ENCODE measurements at regions not wholly inside any gene's neighbourhood (a gene's known extent, or its start where the extent isn't known, plus 50 kb on each side); places are given as distances from the start of the nearest gene placed in this dataset.

- DNase-seq: no peak
These were observed 104.2 kb upstream of the TGFBR2 start for GRCh38 chr3:30502051-30502741.

DNA sequence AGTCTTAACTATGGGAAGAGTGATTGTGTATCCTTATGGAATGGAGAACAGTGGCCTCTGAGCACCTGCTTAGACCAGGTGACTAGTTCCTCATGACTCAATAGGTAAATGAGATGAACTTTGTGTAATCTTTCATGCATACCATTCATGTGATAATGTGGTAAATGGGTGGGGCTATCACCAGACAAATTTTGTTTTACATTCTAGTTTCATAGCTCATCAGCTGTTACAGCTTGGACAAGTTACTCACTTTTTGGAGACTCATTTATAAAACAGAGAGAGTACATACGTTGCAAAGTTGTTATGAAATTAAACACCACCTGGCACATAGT is 103.7 kb upstream of the TGFBR2 start:
- no peak for DNase-seq

DNA sequence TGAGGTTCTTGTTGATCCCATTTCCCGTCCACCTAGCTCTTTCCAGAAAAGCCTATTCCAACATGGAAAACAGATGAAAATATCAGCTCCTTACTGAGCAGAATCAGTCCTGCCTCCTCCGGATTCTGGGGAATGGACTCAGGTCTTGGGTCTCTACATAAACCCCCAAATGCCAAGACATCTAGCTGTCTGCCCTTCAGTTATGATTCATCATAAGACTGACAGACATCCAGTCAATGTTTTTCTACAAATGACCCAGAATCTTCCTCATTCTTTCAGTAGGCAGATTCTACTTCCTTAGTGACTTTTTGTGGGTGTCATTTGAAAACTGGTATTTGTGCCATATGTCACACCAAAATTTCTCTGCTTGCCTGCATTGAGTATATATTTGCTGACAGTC is 103.0 kb upstream of the TGFBR2 start:
- no peak for DNase-seq

DNA sequence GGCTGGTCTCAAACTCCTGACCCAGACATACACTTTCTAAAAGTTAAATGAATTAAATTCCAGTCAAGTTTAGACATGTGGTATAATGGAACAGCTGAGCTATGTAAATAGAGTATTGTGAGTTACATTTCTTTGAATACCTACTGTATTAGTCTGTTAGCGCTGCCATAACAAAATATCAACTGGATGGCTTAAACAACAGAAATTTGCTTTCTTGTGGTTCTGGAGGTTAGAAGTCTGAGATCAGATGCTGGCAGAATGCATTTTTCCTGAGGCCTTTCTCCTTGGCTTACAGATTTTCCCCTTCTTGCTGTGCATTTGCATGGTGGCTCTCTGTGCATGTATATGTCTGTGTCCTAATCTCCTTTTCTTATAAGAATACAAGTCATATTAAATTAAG is 101.5 kb upstream of the TGFBR2 start:
- no peak for DNase-seq

DNA sequence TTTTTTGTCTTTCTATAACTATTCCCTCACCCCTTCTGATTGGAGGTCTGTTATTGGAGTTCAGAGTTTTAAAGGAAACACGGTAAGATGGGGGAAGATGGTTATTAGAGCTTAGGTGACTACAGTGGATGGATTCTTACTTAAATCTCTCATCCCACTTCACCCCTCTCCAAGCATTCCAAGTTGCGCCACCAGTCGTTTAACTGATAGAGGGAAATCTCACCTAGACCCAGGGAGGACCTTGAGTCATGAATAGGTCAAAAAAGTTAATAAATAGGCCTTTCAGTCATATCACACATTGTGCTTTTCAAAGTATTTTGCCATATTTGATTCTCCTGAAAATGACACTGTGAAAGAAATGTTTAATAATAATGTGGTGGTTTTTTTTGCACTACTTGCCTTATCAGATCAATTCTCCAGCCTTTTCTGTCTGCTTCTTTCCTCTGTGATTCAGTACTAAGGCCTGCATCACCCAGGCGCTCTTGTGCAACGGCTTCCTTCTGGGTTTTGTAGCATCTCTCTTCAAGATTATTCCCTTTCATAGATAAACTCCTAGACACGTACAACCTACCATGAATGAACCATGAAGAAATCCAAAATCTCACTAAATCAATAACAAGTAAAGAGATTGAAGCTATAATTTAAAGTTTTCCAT is 100.4 kb upstream of the TGFBR2 start:
- no peak for DNase-seq

DNA sequence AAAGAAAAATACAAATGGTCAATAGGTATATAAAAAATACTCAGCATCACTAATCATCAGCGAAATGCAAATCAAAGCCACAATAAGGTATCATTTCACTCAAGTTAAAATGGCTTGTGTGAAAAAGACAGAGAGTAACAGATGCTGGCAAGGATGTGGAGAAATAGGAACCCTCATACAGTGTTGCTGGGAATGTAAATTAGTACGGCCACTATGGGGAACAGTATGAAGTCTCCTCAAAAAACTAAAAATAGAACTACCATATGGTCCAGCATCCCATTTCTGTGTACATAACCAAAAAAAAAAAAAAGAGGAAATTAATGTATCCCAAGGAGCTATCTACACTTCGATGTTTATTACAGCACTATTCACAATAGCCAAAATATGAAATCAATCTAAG is 98.1 kb upstream of the TGFBR2 start:
- DNase-seq: no peak

DNA sequence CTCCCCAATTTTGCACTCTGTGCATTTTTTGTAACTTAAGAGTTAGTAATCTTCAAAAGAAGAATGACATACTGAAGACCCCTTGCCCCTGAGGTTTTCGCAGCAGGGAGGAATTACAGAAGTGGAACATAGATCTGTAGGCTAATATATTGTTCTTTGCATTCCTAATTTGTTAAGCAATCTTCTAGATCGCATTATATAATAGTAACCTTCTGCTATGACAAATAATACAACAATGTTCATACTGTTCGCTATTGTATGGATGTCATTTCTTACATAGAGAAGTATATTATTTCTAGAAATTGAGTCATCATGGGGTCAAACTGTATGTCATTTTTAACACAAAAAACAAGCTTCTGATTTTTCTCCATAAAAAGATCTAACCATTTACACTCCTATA is 95.8 kb upstream of the TGFBR2 start:
- DNase-seq: no peak

- DNase-seq: no peak
These were observed 94.7 kb upstream of the TGFBR2 start for GRCh38 chr3:30511524-30512251.

- no peak for DNase-seq
These were observed 93.8 kb upstream of the TGFBR2 start for GRCh38 chr3:30512576-30512975.

DNA sequence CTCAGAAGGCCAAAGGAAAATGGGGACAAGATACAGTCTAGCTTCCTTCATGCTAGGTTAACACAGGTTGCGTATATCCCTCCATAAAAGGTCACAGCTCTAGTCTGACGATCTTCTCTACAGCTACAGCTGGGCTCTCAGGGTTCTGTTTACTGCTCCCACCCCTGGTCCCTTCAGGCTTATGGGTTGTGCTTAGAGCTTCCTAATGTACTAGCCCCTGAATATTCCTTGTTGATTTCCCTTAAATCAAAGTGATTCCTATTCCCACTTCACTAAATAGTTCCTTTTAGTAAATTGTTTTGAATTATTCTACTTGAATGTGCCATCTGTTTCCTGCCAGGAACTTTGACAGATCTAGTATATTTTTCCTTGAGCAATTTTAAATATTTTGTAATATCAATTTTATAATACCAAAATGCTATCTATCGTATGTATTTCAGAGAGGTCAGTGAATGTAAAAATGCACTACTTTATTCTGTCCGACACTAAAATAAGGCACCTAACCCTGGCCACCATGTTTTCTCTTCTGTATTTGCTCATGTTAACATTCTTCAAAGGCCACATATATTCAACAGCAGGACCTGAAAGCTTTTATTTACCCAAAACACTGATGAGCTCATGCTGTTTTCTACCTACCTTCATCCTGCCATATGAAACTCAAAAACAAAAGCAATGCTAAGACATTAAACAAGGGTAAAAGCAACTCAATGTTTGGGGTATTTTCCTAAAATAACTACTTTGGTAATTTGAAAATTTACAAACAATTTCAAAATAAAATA is 92.8 kb upstream of the TGFBR2 start:
- no peak for DNase-seq

GRCh38 chr3:30516238-30516637 is 90.2 kb upstream of the TGFBR2 start:
- no peak for DNase-seq

GRCh38 chr3:30518181-30518864 is 88.1 kb upstream of the TGFBR2 start:
- no peak for DNase-seq

DNA sequence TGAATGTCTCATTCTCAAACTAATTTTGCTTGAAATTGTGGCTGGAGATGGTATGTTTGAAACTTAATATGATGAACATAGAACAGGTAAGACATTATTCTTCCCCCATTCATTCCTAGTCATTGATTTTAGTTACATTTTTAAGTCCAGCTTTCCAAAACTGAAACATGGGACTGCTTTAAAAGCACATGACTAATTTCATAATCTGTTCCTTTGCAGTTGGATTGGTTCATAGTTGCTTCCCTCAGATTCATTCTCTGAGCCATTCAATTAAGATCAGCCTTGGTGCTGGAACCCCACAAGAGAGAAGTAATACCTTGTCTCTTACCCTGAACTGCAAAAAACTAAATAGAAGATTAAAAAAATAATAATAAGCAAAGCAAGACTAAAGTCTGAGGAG is 87.5 kb upstream of the TGFBR2 start:
- DNase-seq: no peak

GRCh38 chr3:30520699-30521098 is 85.7 kb upstream of the TGFBR2 start:
- no peak for DNase-seq

- DNase-seq: no peak
These were observed 85.2 kb upstream of the TGFBR2 start for GRCh38 chr3:30521156-30521715.

DNA sequence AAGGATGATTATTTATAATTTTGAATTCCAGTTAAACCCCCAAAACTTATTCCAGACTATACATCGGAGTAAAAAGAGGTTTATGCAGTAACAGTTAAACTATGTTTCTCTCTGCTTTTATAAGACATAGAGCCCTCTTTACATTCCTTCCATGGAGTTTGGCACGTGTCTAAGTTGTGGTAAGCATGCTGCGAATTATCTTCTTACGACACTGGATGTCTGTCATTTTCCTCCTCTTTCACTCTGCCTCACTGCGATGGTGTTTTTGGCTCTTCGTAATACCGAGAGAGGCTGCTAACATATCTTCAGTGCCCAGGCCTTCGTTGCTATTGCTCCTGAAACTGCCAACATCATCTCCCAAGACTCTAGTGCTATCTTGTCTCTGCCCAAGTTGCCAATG is 83.9 kb upstream of the TGFBR2 start:
- DNase-seq: no peak

DNA sequence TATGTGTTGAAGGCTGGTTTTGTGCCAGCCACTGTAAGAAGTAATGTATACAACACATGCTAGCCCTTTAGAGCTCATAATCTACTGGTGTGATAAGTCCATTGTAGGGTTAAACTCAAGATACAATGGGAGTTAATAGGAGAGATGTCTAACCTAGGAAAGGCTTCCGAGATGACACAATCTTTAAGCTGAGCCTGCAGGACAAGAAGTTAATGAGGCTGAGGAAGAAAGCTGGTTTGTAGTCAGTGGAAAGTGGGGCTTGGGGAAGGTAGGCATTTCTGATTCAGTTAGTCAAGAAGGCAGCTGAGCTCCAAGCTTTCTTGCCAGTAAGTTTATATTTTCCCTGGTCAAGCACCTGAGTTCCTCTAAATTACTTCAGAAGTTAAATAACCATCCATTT is 83.0 kb upstream of the TGFBR2 start:
- DNase-seq: no peak

GRCh38 chr3:30524357-30525040 is 81.9 kb upstream of the TGFBR2 start:
- no peak for DNase-seq

GRCh38 chr3:30526031-30526430 is 80.4 kb upstream of the TGFBR2 start:
- DNase-seq: no peak

- DNase-seq: no peak
These were observed 79.2 kb upstream of the TGFBR2 start for GRCh38 chr3:30527186-30527585.

DNA sequence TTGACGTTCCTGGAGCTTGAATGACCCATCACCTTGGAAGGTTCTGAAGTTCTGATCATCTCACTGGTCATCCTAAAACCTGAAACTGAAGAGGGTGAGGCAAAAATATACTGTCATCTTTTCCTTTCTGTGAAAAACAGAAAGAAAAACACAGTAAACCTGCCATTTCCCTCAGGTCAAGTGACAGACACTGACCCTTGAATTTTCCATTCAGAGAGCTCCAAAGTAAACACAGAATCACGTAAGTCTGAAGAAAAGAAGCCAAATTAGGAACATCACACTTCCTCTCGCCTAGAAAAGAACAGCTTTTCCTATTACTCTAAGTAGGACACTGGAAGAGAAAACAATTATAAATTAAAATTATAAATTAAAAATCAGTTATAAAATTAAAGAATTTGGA is 78.7 kb upstream of the TGFBR2 start:
- no peak for DNase-seq

DNA sequence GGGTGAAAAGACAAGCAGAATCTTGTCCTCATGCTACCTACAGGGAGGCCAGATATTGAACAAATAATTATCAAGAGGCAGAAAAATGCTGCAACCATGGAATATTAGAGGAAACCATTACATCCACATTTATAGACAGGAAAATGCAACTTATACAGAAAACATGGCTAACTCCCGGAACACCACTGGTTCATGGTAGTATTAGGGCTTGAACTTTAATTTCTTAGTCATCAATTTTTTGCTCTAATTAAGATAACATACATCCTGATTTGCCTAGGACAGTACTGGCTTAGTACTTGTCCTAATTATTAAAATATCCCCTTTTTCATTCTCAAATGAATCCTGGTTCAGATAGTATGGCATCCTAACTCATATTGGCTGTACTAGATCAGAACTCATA is 76.3 kb upstream of the TGFBR2 start:
- DNase-seq: no peak

Data from occipital lobe (tissue), 1 donor.